Adipocyte (in vitro differentiated cells): ENCODE measurements at regions not wholly inside any gene's neighbourhood (a gene's known extent, or its start where the extent isn't known, plus 50 kb on each side); places are given as distances from the start of the nearest gene placed in this dataset.

Experiments used
- DNase-seq: peaks from one replicate; pipeline ENCODE4 v3.0.0-alpha.2; 2015; ENCODE audit warnings: low read depth
- H3K27me3 ChIP-seq: replicated peaks from 2 replicates; pipeline ENCODE4 v1.7.0; 2013; ENCODE audit warnings: mild to moderate bottlenecking, low read length, moderate library complexity; ENCODE audit not compliant: control insufficient read depth, insufficient read depth
- H3K36me3 ChIP-seq: 2 replicates; pipeline ENCODE4 v1.7.0; 2013; ENCODE audit warnings: low read length, mild to moderate bottlenecking, moderate library complexity; ENCODE audit not compliant: control insufficient read depth, insufficient read depth, severe bottlenecking
- H3K4me1 ChIP-seq: 2 replicates; pipeline ENCODE4 v1.7.0; 2013; ENCODE audit warnings: mild to moderate bottlenecking, low read length, moderate library complexity; ENCODE audit not compliant: control insufficient read depth, insufficient read depth
- H3K4me3 ChIP-seq: 2 replicates; pipeline ENCODE4 v1.7.0; 2013; ENCODE audit warnings: mild to moderate bottlenecking, low read length, moderate library complexity
- H3K9ac ChIP-seq: 2 replicates; pipeline ENCODE4 v1.7.0; 2013; ENCODE audit warnings: mild to moderate bottlenecking, low read length, moderate library complexity
- H3K9me3 ChIP-seq: 2 replicates; pipeline ENCODE4 v1.7.0; 2013; ENCODE audit warnings: mild to moderate bottlenecking, low read length, moderate library complexity; ENCODE audit not compliant: control insufficient read depth

DNA sequence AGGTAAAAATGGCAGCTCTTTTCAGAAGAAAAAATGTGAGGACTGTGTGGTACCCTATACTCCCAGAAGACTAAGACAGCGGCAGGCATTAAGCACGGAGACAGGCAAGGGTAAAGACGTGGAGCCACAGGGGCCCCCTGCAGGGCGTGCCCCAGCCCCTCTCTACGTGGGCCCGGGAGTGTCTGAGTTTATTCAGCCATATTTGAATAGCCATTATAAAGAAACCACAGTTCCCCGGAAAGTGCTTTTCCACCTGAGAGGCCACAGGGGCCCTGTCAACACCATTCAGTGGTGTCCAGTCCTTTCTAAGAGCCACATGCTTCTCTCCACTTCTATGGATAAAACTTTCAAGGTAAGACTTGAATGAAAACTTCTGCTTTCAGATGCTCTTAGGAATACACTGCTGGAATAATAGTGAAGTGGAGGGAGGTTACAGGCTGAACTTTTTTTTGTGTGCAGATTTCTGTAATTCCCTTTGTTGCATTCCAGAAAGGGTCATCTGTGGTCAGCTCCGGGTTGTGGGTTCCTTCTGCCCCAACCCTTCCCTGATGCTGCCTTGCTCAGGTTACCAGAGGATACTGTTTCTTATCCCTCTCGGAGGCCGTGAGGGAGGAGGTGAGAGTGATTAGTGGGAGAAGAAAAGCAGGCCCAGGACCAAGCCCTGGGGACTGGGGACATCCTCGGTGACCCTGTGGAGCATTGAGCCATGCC is 58.4 kb downstream of the SLC25A47 start:
- no peak overlapping the region for H3K4me3 ChIP-seq
- no peak for DNase-seq
- no peaks in the 10 kb centered on the region for H3K27me3 ChIP-seq
- H3K9ac ChIP-seq: no peak overlapping the region
- peaks cover 15% of the 10 kb centered on the region for H3K4me1 ChIP-seq
- H3K9me3 ChIP-seq: no peaks in the 10 kb centered on the region
- peaks cover 14% of the 10 kb centered on the region for H3K36me3 ChIP-seq

DNA sequence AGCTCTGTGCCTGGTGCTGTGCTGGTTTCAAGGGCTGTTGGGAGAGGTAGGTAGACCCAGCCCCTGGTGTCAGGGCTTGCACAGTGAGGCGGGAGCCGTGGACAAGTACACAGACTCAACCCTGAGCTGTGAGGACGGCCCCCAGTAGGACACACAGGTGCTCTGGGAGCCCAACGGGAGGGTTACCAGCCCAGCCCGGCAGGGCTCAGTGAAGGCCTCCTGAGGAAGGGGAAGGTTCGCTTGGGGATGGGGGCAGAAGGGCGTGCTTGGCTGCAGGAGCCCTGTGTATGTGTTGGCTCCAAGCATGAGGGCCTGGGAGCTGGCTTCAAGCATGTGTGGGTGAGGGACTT is 58.9 kb downstream of the SLC25A47 start:
- no peak for DNase-seq
- Histone ChIP-seq H3K4me1 (peaks cover 10% of the 10 kb centered on the region), H3K36me3 (peaks cover 14% of the 10 kb centered on the region), H3K9me3 (no peaks in the 10 kb centered on the region), H3K9ac (no peak overlapping the region), H3K4me3 (no peak overlapping the region), H3K27me3 (no peaks in the 10 kb centered on the region)

DNA sequence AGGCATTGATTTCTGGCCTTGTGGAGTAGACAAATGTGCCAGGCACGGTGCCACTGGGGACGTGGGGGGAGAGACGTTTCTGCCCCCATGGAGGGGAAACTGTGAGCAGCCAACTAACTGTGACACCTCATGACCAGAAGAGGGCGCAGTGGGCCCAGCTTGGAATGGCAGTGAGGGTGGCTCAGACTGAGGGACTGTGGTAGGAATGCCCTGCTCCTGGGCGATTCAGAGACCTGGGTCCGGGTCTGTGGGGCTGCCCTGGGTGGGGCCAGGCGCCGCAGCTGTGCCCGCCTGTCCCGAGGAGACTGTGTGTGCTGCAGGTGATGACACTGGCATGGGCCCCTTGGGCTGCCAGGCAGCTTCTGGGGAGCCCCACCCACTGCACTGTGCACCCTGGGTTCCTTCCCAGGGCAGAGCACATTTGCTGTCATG is 60.6 kb downstream of the SLC25A47 start:
- Histone ChIP-seq H3K9ac (no peak overlapping the region), H3K9me3 (no peaks in the 10 kb centered on the region), H3K4me3 (no peak overlapping the region), H3K4me1 (peaks cover 10% of the 10 kb centered on the region), H3K36me3 (peaks cover 14% of the 10 kb centered on the region), H3K27me3 (no peaks in the 10 kb centered on the region)
- peak; percentile 85 for DNase-seq

DNA sequence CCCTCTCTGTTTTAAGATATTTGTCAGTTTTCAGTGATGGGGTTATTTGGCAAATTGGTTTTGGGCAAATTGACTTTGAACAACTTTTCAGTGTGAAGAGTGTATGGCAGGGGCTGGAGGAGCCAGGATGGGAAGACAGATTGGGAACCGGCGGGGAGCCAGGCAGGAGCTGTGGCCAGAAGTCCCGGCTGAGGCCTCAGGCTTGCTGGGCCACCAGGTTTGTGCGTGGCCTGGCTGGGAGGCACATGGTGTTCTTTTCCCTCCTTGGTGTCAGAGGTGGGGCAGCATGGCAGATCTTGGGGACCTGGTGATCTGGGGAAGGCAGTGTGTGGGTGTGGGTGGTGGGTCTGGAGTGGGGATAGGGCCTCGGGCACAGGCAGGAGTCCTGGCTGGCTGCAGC is 61.1 kb downstream of the SLC25A47 start:
- Histone ChIP-seq H3K36me3 (peaks cover 14% of the 10 kb centered on the region), H3K27me3 (no peaks in the 10 kb centered on the region), H3K4me1 (peaks cover 10% of the 10 kb centered on the region), H3K9me3 (no peaks in the 10 kb centered on the region), H3K9ac (no peak overlapping the region), H3K4me3 (no peak overlapping the region)
- DNase-seq: no peak

DNA sequence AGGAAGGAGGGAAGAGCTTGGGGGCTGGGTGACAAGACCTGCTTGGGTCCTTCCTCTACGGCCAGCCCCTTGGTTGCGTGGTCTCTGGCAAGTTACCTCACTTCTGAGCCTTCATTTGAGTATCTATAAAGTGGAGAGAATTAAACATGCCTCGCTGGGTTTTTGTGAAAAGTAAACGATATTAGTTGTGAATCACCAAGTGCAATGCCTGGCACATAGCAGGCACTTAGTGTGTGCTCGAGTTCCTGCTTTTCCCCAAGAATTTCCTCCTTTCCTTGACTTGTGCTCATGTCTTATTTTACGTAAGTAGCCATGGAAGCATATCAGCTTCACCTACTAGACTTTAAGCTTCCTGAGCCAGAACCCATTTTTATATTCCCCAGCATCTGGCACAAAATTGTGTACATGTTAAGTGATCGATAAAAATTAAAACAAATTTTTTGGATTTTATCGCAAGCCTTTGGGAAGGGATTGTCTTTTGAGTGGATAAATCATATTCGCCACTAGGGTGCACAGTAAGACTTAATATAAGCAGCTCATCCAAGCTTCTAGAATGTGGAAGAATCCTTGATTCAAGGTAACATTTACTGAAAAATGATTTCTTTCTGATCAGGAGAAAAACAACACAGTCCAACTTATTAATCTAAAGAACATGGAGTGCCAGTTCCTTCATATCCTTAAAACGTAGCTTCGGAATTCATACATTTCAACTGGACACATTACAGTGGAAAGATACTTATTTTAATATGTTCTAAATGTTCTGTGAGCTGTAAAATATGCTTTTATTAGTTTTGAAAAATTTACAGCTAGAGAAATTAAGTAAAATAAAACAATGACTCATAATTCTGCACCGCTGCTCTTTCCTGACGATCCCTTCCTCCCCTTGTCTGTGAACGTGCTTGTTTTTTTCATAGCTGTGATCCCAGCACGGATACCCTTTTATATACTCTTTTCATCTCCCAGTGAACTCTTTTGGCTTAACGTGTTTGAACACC is 62.0 kb downstream of the SLC25A47 start:
- DNase-seq: peak; percentile 83
- no peaks in the 10 kb centered on the region for H3K9me3 ChIP-seq
- H3K4me3 ChIP-seq: no peak overlapping the region
- H3K36me3 ChIP-seq: peaks cover 14% of the 10 kb centered on the region
- H3K4me1 ChIP-seq: peaks cover 10% of the 10 kb centered on the region
- peak overlapping the region; percentile 11 for H3K9ac ChIP-seq
- no peaks in the 10 kb centered on the region for H3K27me3 ChIP-seq

DNA sequence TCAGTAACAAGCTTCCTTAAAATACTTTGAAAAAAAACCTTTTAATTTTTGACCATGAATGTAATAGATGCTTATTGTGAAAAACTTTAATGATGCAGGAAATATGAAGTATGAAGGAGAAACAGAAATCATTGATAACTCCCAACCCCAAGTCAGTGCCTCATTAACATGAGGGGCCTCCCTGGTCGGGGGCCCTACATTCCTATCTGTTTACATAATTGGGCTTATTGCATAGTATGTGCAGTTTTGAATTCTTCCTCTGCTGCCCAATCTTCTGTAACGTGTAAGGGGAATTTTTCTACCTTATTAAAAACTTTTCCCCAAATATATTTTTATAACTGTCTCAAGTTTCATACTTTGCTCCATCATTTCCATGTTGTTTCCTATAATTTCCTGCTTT is 63.0 kb downstream of the SLC25A47 start:
- Histone ChIP-seq H3K27me3 (no peaks in the 10 kb centered on the region), H3K36me3 (peaks cover 14% of the 10 kb centered on the region), H3K4me3 (no peak overlapping the region), H3K4me1 (peaks cover 10% of the 10 kb centered on the region), H3K9ac (peak overlapping the region; percentile 33), H3K9me3 (no peaks in the 10 kb centered on the region)
- peak; percentile 74 for DNase-seq

DNA sequence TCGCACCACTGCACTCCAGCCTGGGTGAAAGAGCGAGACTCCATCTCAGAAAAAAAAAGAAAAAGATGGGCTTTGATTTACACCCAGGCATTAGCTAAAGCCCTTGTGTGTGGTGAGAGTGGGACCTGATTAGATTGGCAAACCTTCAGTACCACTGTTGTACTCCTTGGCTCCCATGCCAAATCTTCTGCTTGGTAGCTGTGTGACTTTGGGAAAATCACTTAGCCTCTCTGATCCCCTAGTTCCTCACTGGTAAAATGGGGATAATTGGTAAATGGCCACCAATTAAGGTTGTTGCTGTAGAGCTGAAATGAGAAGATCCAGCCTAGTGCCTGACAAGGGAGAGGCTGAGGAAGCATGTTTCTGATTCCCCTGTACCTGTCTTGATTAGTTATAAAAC is 63.7 kb downstream of the SLC25A47 start:
- Histone ChIP-seq H3K4me3 (no peak overlapping the region), H3K36me3 (peaks cover 11% of the 10 kb centered on the region), H3K27me3 (no peaks in the 10 kb centered on the region), H3K9me3 (no peaks in the 10 kb centered on the region), H3K4me1 (peaks cover 14% of the 10 kb centered on the region), H3K9ac (no peak overlapping the region)
- no peak for DNase-seq

DNA sequence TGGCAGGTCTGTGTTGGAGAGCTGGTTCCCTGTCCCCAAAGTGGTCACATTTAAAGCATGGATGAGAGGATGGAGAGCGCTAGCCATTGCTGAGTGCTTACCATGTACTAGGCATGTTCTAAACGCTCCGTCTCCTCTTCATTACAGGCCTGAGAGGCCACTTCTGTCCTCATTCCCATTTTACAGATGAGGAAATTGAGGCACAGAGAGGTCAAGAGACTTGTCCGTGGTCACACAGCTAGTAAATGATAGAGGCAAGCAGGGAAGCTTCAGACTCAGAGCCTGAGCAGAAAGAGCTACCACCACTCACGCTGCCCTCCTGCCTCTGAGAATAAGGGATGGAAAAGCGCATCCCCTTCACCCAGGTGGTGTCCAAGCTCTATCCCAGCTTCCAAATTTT is 64.3 kb downstream of the SLC25A47 start:
- Histone ChIP-seq H3K4me1 (peaks cover 20% of the 10 kb centered on the region), H3K27me3 (no peaks in the 10 kb centered on the region), H3K9me3 (no peaks in the 10 kb centered on the region), H3K4me3 (no peak overlapping the region), H3K9ac (no peak overlapping the region), H3K36me3 (peaks cover 6% of the 10 kb centered on the region)
- DNase-seq: no peak

DNA sequence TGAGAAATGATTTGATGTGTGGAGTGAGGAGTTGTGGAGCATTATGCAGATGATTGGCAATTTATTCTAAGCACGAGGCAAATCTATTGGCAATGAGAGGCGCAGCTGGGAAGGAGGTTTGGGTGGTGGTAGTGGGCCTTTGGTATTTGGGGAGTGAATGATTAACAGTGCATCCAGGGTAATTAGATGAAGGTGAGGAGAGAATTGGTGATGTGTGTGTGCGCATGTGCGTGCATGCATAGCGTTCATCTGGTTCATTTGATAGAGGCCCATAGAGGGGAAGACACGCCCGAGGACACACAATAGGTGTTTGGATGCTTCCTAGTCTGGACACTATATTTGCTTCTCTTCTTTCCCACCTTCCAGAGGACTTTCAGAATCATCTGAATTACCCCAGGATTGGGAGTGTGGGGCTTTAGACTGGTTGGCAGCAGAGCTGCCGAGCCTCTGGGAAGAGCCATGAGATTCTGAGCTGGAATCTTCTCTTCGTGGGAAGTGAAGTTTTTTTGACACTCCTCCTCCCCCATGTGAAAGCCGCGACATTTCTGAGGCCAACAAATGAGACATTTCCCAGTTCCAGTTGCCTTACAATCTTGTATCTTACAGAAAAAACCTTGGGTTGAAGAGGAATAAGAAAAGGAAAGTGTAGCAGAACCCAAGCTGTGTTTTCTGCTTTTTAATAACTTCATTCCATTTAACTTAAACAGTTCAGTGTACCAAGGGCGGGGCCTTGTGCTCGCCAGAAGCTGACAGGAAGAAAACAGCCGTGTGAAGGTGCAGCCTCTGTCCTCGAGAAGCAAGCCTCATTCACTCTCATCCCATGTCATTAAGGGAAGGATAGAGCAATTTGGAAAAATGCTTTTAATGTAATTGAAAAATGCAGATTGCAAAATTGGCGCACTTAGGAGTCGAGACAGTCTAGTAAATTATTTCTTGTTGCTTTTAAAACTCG is 65.2 kb downstream of the SLC25A47 start:
- no peaks in the 10 kb centered on the region for H3K27me3 ChIP-seq
- no peaks in the 10 kb centered on the region for H3K36me3 ChIP-seq
- no peak for DNase-seq
- H3K9ac ChIP-seq: no peak overlapping the region
- no peak overlapping the region for H3K4me3 ChIP-seq
- peaks cover 29% of the 10 kb centered on the region for H3K4me1 ChIP-seq
- no peaks in the 10 kb centered on the region for H3K9me3 ChIP-seq

DNA sequence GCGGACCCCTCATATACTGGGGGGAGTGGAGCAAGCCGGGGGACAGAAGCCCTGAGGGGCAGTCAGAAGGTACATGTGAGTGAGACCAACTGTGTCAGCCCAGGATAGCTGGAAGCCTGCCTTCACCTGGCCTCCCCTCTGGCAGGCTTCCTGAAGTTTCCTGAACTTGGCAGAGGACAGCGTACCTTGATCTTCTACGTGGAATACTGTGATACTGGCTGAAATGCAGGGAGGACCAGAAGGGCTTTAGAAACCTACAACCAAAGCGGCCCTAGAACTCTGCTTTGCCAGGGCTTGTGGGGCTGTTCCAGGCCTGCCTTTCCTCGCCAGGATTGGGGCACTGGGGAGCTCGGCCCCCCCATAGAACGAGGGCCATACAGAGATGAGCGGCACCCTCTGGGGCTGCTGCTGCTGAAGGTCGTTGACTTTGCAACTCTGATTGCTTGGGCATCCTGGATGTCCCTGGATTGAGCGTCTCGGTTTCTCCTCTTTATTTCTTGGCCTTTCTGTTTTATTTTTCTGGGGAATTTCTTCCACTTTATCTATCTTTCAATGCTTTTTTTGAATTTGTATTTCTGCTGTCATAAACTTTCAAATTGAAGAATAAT is 66.5 kb downstream of the SLC25A47 start:
- Histone ChIP-seq H3K4me3 (no peak overlapping the region), H3K9ac (no peak overlapping the region), H3K4me1 (peaks cover 29% of the 10 kb centered on the region), H3K27me3 (no peaks in the 10 kb centered on the region), H3K36me3 (no peaks in the 10 kb centered on the region), H3K9me3 (no peaks in the 10 kb centered on the region)
- DNase-seq: no peak
